NCI-H1436 treated with DMSO at 0.1 percent for 48 hours (cell line): ENCODE measurements at regions not wholly inside any gene's neighbourhood (a gene's known extent, or its start where the extent isn't known, plus 50 kb on each side); places are given as distances from the start of the nearest gene placed in this dataset.

ENCODE experiments used
- DNase-seq: peaks from one replicate; lab custom pipeline; 2025; lab: John Stamatoyannopoulos, UW

- no peak for DNase-seq
These were observed 67.7 kb downstream of the MGST1 start for GRCh38 chr12:16415155-16415554.

- no peak for DNase-seq
These were observed 69.6 kb downstream of the MGST1 start for GRCh38 chr12:16417058-16417457.

- no peak for DNase-seq
These were observed 74.4 kb downstream of the MGST1 start for GRCh38 chr12:16421806-16422205.

- DNase-seq: no peak
These were observed 77.1 kb downstream of the MGST1 start for GRCh38 chr12:16424531-16424930.

- DNase-seq: no peak
These were observed 88.6 kb downstream of the MGST1 start for GRCh38 chr12:16435875-16436554.

GRCh38 chr12:16437281-16437816, 89.9 kb downstream of the MGST1 start:
- DNase-seq: no peak

- no peak for DNase-seq
These were observed 90.5 kb downstream of the MGST1 start for GRCh38 chr12:16437926-16438325.

GRCh38 chr12:16449459-16449858, 102.0 kb downstream of the MGST1 start:
- peak; percentile 62 for DNase-seq

GRCh38 chr12:16453319-16453718, 105.9 kb downstream of the MGST1 start:
- DNase-seq: no peak

GRCh38 chr12:16454481-16454880, 107.0 kb downstream of the MGST1 start:
- DNase-seq: no peak

- DNase-seq: no peak
These were observed 111.2 kb downstream of the MGST1 start for GRCh38 chr12:16458521-16459078.

GRCh38 chr12:16467272-16467671, 119.8 kb downstream of the MGST1 start:
- no peak for DNase-seq

- DNase-seq: no peak
These were observed 125.2 kb downstream of the MGST1 start for GRCh38 chr12:16472631-16473030.

- no peak for DNase-seq
These were observed 126.3 kb downstream of the MGST1 start for GRCh38 chr12:16473610-16474326.

- DNase-seq: no peak
These were observed 127.4 kb downstream of the MGST1 start for GRCh38 chr12:16474801-16475200.

- DNase-seq: no peak
These were observed 128.1 kb downstream of the MGST1 start for GRCh38 chr12:16475521-16475920.

- DNase-seq: no peak
These were observed 123.2 kb downstream of the LMO3 start for GRCh38 chr12:16482726-16483125.

- DNase-seq: no peak
These were observed 113.7 kb downstream of the LMO3 start for GRCh38 chr12:16492240-16492639.

GRCh38 chr12:16492820-16493797, 112.9 kb downstream of the LMO3 start:
- DNase-seq: no peak

- no peak for DNase-seq
These were observed 110.8 kb downstream of the LMO3 start for GRCh38 chr12:16495196-16495595.
